CD4-positive, alpha-beta T cell treated with Interleukin-1 beta for 1 hour (primary cell): ENCODE measurements at regions not wholly inside any gene's neighbourhood (a gene's known extent, or its start where the extent isn't known, plus 50 kb on each side); places are given as distances from the start of the nearest gene placed in this dataset.

ENCODE experiments used
- DNase-seq, 2 donors: peaks; one replicate each; pipeline ENCODE4 v3.0.0-alpha.2; 2020 to 2022

GRCh38 chr10:118409295-118409694 lies 67.2 kb upstream of the FAM204A start:
- no peak for DNase-seq

GRCh38 chr10:118408181-118408580 lies 66.1 kb upstream of the FAM204A start:
- DNase-seq: no peak

- DNase-seq: no peak
Observed at GRCh38 chr10:118407777-118408176, 65.7 kb upstream of the FAM204A start.

- DNase-seq: no peak
Observed at GRCh38 chr10:118407026-118407425, 64.9 kb upstream of the FAM204A start.

GRCh38 chr10:118405928-118406327 lies 63.8 kb upstream of the FAM204A start:
- DNase-seq: no peak

- DNase-seq: no peak
Observed at GRCh38 chr10:118403967-118404366, 61.8 kb upstream of the FAM204A start.

- DNase-seq: no peak
Observed at GRCh38 chr10:118401708-118402193, 59.6 kb upstream of the FAM204A start.

- DNase-seq: no peak
Observed at GRCh38 chr10:118397391-118397790, 55.3 kb upstream of the FAM204A start.

GRCh38 chr10:118395947-118396346 lies 53.8 kb upstream of the FAM204A start:
- DNase-seq: no peak

GRCh38 chr10:118394301-118395200 lies 52.4 kb upstream of the FAM204A start:
- no peak for DNase-seq

- DNase-seq: no peak
Observed at GRCh38 chr10:118392761-118393160, 50.6 kb upstream of the FAM204A start.
